AML-193 (cell line): ENCODE measurements at regions not wholly inside any gene's neighbourhood (a gene's known extent, or its start where the extent isn't known, plus 50 kb on each side); places are given as distances from the start of the nearest gene placed in this dataset.

ENCODE experiments used
- DNase-seq, 2 experiments: peaks; one replicate each; lab custom pipeline; 2025; lab: John Stamatoyannopoulos, UW

DNA sequence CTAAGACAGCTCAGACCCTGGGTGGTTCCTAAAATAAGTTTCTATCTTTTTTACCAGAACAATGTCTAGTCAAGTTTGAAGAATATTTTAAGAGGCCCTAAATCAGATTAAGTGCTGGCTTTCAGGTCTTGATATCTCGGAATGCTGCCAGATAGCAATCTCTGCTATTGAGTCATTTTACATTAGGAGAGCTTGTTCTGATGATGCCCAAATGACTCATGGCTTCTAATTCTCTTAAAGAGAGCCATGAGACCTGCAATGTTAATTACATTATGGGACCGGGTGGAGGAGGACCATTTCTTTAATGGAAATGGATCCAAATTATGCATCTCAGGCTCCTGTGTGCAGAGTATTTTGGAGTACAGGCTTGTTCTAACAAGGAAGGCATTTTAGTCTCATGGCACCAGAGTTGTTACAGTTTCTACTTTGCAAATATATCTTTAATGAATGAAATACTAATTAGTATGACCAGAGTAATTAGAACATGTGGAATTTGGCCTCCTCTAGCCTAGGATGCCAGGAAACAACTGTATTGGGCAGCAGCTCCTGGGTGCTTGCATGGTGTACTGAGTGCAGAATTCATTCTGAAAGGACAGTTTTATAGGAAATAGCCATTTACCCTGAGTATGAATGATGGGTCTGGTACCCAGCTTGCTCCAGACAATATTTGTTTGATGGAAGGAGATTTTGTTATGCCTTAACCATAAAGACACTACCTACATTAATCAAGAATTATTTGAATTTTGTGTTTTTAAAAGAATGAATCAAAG lies 94.0 kb upstream of the SULT1C3 start:
- no peak for DNase-seq

DNA sequence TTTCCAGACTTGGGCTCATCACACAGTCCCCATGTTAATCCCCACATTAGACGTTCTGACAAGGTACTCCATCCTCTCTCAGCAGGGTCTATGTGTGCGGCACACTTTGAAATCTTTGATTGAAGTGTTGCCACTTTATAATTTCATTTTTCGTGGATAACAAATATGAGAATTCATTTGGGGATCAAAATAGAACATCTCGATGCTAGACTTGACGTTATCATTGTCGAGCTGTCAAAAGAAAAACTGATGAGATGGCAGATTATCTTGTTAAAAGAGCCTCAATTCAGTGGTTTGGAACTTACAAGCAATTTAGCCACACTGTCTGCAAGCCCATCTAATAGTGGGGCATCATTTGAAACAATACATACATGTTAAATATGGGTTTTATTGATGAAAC lies 91.2 kb upstream of the SULT1C3 start:
- DNase-seq: no peak

DNA sequence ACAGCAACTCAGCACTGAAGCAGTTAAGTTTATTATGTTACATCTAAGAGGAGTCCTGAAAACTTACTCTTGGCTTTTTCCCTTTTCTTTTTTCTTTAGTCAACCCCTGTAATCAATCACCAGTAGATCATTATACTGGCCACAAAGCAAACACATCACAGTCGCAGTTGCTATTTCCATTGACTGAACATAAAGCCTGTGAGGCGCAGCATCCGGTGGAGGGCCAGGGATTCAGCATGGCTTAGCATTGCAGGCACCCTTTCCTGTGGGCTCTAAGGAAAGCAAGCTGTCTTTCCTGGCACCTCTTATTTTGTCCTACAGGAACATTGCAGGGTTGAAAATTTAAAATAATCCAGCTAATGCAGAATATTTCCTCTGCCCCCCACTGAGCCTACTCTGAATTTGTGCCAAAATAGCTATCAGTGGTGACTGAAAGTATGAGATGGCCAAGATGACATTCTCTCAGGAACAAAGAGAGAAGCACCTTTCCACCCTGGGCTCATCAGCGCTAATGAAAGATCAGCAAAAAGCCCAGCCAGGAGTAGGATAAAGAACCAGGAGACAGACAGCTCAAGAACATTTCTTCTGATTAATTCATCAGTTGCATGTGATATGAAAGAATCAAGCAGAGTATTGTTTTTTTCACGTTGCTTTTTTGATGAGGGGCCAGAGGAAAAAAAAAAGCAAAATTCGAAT lies 85.3 kb upstream of the SULT1C3 start:
- no peak for DNase-seq

DNA sequence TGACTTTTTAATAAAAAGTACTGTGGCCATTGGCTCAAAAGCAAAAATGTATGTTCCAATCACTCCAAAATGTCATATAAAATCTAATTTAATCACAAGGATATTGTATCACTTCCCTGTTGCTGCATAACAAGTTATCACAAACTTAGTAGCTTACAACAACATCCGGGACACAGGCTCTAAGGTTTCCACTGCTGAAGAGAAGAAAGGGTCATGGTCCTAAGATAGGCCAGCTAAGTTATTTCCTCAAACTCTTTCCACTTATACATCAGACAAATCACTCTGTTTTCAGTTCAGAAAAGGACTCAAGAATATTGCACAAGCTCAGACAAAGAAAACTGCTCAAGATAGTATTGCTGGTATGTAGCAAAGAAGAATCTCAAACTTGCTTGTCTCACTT lies 78.5 kb upstream of the SULT1C3 start:
- no peak for DNase-seq

DNA sequence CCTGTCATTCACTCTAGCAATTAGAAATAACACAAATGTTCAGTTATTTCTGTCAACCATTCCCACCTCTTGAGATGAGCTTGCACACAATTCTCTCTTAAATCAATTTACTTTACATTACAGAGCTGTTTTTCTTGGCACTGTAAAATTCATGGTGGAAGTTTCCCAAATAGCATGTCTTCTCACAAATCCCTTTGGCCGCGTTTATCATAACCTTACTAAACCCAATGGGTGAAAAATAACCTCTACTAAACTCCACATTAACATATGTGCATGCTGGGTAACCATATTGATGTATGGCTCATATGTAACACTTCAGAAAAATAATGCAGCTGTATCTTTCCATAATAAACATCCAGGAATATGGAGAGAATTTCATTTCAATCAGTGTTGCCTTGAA lies 75.5 kb upstream of the SULT1C3 start:
- no peak for DNase-seq

DNA sequence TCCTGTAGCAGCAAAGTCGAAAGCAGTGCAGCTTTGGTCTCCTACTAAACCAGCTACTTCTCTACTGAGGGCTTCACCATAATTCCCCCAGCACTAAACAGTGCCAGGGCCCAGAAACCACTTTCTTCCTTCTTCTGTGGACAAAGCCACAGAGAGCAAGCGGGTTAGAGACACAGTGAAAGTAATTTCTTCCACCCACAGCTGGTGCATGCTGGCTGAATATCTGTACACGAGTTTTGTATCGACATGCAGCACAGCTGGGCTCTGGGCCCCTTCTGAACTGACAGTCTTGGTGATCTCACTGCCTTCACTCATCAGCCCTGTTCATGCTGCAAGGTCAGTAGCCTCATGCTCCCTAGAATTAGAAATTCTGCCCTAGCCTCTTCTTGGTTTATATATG lies 74.0 kb upstream of the SULT1C3 start:
- DNase-seq: no peak

DNA sequence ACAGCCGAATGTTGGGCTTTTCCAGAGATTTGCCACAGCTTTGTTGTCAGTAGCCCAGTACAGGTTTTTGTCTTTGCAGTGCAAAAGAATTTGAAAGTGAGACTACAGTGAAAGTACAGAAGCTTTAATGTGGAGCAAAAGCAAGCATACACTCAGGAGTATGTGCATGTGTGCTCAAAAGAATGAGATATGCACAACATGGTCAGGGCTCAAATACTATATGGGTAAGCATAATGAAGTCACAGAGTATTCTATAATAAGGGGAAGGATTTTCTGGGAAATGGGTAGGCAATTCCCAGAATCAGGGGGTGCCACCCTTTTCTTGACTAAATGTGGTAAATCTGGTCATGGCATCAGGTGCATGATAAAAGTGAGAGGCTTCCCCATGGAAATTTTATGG lies 72.1 kb upstream of the SULT1C3 start:
- DNase-seq: no peak

- DNase-seq: peak; percentile 5 to 14
Observed at GRCh38 chr2:108169982-108170625, 69.7 kb upstream of the SULT1C3 start.

- DNase-seq: no peak
Observed at GRCh38 chr2:108171657-108172056, 68.1 kb upstream of the SULT1C3 start.

DNA sequence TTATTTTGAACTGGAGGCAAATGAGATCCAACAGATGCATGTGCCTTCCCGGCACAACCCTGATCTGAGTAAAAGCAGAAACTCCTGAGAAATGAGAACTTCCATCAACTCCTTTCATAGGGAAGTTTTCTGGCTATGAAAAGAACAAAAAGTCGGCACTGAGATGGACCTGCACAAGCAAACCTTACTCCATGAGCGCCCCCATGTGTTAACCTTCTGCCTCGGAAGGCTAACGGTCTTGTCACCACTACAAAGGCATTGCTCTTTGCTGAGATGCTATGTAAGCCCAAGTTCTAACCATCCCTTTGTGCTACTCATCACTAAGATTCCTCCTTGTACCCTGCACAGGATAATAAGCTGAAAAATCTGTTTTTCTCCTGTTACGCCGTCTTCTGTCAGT lies 57.3 kb upstream of the SULT1C3 start:
- DNase-seq: peak in 1 of 2 experiments; percentile 6

- peak in 1 of 2 experiments; percentile 7 for DNase-seq
Observed at GRCh38 chr2:108184419-108184818, 55.3 kb upstream of the SULT1C3 start.

DNA sequence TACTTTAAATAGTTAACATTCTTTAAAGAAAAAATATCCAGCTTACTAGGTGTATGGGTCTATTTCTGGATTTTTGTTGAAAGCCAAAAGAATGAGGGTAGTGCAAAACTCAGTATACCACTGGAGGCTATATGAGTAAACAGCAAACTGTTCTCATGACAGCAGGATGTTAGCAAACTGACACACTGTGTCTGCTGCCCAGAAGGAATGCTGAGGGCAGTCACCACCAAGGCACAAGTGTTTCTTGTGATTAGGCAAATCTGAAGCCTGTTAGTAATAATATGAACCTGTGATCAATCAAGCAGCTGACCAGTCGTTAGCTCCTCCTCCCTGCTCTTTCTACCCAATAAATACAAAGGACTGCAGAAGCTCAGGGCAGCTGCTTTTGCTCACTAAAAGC lies 50.5 kb upstream of the SULT1C3 start:
- DNase-seq: no peak
